ENCODE measurements at regions not wholly inside any gene's neighbourhood (a gene's known extent, or its start where the extent isn't known, plus 50 kb on each side); places are given as distances from the start of the nearest gene placed in this dataset.
"Not testable (repeated sequence)": the region's sequence is repeated elsewhere in the genome, so short reads cannot be mapped to it uniquely, and the experiment has no call there.

- TF ChIP-seq, protein P1, sequence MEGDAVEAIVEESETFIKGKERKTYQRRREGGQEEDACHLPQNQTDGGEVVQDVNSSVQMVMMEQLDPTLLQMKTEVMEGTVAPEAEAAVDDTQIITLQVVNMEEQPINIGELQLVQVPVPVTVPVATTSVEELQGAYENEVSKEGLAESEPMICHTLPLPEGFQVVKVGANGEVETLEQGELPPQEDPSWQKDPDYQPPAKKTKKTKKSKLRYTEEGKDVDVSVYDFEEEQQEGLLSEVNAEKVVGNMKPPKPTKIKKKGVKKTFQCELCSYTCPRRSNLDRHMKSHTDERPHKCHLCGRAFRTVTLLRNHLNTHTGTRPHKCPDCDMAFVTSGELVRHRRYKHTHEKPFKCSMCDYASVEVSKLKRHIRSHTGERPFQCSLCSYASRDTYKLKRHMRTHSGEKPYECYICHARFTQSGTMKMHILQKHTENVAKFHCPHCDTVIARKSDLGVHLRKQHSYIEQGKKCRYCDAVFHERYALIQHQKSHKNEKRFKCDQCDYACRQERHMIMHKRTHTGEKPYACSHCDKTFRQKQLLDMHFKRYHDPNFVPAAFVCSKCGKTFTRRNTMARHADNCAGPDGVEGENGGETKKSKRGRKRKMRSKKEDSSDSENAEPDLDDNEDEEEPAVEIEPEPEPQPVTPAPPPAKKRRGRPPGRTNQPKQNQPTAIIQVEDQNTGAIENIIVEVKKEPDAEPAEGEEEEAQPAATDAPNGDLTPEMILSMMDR (IDR thresholded peaks at IDR 0.05; ENCODE audit: low read depth, low read length) = no peak
These were observed 89.9 kb upstream of the EPHA3 start for GRCh38 chr3:89017531-89017930.

DNA sequence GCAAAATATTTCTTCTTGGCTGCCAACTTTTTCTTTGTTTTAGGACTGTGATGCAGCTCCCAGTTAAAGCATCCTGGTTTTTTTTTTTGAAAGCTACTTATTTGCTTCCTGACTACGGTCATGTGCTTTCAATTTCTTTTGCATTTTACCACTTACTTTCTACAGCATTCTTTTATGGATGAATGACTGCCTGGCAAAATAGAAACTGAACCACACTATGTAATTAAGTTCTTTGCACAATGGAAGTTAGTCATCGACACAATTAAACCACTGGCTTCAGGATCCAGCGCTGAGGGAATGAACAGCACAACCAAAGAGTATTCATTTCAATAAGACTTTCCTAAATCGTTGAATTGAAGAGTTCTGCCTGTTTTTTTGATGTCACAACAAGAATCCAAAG, 82.2 kb upstream of the EPHA3 start:
- no peaks in the 10 kb centered on the region for H3K9me3 ChIP-seq
- no peak overlapping the region for H3K4me3 ChIP-seq (ENCODE audit: low read depth, low read length)
- no peaks in the 10 kb centered on the region for H3K4me1 ChIP-seq
- H3K27me3 ChIP-seq = no peaks in the 10 kb centered on the region
- DNase-seq = no peak
- no peaks in the 10 kb centered on the region for H3K36me3 ChIP-seq
- TF ChIP-seq, protein P1 (IDR thresholded peaks at IDR 0.05; ENCODE audit: low read depth, low read length) = no peak

More at GRCh38 chr3:89017531-89017930, 89.9 kb upstream of the EPHA3 start:
- Histone ChIP-seq H3K27me3 (no peaks in the 10 kb centered on the region), H3K4me1 (no peaks in the 10 kb centered on the region), H3K9me3 (no peaks in the 10 kb centered on the region), H3K36me3 (no peaks in the 10 kb centered on the region), H3K4me3 (ENCODE audit: low read depth, low read length) (no peak overlapping the region)
- no peak for DNase-seq

DNA sequence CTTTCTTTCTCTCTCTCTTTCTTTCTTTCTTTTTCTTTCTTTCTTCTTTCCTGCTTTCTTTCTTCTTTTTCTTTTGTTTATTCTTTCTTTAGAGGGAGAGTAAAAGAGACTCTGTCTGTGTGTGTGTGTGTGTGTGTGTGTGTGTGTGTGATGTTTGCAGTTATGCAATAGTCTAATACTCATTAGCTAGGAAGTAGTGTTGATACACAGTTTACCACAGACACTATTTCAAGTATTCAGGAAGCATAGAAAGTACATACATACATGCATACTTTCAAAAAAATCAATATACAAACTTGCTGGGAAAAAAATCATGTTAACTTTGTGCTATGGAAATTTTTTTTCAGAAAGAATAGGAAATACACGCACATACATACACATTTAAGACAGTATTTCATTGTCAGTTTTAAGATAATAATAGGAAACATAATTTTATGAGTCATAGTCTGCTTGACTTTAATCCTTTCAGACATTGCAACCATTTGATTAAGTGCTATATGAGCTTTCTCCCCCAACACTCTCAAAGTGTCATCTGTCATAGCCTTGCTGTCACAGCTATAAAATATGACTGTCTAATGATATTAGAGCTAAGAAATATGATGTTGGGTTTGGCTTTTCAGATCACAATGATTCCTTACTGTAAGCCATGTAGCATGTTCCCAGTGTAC, 74.9 kb upstream of the EPHA3 start:
- Histone ChIP-seq H3K36me3 (no peaks in the 10 kb centered on the region), H3K9me3 (no peaks in the 10 kb centered on the region), H3K4me3 (ENCODE audit: low read depth, low read length) (no peak overlapping the region), H3K27me3 (no peaks in the 10 kb centered on the region), H3K4me1 (no peaks in the 10 kb centered on the region)
- TF ChIP-seq, protein P1 (IDR thresholded peaks at IDR 0.05; ENCODE audit: low read depth, low read length) = no peak
- no peak for DNase-seq

GRCh38 chr3:89034723-89035122, 72.7 kb upstream of the EPHA3 start:
- not testable (repeated sequence) for DNase-seq; H3K9me3 ChIP-seq; H3K4me3 ChIP-seq (ENCODE audit: low read depth, low read length); H3K27me3 ChIP-seq; H3K4me1 ChIP-seq; H3K36me3 ChIP-seq

GRCh38 chr3:89038869-89039268, 68.6 kb upstream of the EPHA3 start:
- Histone ChIP-seq H3K27me3 (no peaks in the 10 kb centered on the region), H3K36me3 (no peaks in the 10 kb centered on the region), H3K4me3 (ENCODE audit: low read depth, low read length) (no peak overlapping the region), H3K4me1 (no peaks in the 10 kb centered on the region), H3K9me3 (no peaks in the 10 kb centered on the region)
- no peak for DNase-seq
- TF ChIP-seq, protein P1 (IDR thresholded peaks at IDR 0.05; ENCODE audit: low read depth, low read length) = no peak

- Histone ChIP-seq H3K27me3 (no peaks in the 10 kb centered on the region), H3K9me3 (no peaks in the 10 kb centered on the region), H3K4me1 (no peaks in the 10 kb centered on the region), H3K4me3 (ENCODE audit: low read depth, low read length) (no peak overlapping the region), H3K36me3 (no peaks in the 10 kb centered on the region)
- DNase-seq = no peak
- TF ChIP-seq, protein P1 (IDR thresholded peaks at IDR 0.05; ENCODE audit: low read depth, low read length) = no peak
These were observed 65.1 kb upstream of the EPHA3 start for GRCh38 chr3:89042236-89042835.

Measured in BE2C (cell line).